GM19035 (cell line): ENCODE measurements at regions not wholly inside any gene's neighbourhood (a gene's known extent, or its start where the extent isn't known, plus 50 kb on each side); places are given as distances from the start of the nearest gene placed in this dataset.

Source experiments
- ATAC-seq: cut with Tn5 transposase; IDR thresholded peaks from one replicate; pipeline ENCODE4 v1.9.1; 2021; ENCODE audit not compliant: unreplicated experiment

DNA sequence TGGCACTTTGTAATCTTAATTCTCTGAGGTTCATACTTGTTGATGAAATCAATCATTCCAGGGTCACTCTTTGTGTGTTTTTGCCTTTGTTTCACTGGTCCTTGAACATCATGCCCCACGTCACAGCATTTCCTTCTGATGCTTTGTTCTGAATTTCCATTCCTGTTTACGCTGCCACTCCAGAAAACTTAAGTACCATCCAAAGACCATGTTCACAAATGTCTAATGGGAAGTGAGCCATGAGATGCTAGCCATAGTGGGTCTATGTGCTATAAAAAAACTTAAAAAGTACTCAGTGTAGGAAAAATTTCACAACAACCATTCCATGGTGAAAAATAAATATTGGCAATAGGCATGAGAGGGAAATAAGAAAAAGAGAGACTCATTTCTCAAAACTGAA is 232.0 kb downstream of the IBTK start:
- ATAC-seq, result no peak

DNA sequence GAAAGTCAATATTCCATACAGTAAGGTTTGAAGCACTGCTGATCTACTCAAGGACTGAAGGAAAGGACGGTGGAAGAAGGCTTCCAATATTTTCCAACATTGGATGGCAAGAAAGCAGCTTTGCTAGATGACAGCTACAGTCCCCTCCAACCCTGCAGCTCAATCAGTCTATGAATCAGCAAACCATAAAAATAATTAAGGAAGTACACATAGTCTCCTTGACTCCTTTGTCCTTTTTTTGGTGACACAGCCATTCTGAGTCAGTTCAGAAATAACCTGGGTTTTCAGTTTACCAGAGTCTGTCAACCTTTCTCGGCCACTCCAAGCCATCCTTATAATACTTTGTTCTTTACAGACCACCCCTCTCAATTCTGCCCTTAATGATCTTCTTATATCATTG is 232.5 kb downstream of the IBTK start:
- no peak for ATAC-seq

DNA sequence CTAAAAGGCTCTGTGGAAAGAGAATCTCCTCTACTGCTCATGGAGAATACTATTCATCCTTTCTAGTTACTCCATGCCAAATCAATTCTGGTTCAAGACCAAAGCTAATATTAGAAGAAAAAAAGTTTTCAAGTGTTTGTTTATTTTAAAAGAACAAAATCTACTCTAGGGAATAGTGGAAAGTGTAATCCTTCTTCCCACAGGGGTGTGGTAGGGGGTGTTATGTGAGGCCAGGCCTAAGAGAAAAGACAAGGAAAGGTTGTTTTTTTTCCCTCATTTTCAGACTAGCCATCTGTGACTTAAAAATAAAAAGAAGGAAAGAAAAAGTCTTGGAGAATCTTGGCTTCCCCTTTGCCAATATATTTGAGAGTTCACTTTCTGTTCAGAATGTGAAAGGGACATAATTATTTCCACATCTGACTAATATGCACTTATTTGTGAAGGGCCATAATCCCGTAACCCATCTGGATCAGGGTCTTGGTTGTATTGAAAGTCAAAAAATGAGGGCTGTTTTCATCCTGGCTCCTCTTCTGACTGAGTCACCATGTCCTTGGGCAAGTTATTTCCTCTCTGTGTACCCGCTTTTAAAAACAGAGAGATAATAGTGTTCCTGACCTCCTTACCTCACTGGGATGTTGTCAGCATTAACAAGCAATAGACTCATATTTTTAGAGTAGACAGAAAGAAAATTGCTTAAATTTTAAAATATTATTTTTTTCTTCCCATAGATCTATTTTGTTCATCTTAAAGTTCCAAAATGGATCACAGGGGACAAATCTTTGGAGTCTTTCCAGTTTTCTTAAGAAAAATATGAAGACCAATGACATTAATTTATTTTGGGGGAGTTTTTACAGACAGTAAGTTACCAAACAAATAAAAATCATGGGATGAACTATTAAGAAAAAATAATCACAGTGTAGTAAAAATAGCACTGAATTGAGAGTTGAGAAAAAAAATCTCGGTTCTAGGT is 233.7 kb downstream of the IBTK start:
- no peak for ATAC-seq

DNA sequence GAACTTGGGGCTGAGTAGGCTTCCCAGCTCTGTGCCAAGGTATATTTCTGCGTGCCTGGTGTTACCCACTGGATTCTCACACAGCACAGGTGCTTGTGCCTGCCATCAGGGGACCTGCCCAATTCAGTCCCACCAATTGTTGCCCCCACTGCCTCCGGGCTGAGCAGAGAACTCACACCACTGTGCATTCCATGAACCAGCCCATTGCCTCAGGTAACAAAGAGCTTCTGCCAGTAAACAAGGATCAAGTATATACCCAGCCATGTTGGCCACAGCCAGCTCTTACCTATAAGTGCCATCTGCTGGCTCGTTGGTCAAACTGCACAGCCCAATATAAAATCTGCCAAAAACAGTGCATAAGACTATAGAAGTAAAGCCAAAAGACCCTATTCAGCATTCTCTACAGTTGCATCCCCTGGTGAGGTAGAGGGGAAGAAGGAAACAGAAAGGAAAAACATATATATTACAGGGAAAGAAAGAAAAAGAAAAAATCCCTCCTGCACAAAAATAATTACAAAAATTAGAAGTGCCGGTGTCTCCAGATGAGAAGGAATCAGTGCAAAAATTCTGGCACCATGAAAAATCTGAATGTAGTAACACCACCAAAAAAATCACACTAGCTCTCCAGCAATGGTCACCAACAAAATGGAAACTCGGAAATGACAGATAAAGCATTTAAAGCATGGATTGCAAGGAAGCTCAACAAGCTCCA is 241.4 kb downstream of the IBTK start:
- ATAC-seq, result peak; percentile 83

DNA sequence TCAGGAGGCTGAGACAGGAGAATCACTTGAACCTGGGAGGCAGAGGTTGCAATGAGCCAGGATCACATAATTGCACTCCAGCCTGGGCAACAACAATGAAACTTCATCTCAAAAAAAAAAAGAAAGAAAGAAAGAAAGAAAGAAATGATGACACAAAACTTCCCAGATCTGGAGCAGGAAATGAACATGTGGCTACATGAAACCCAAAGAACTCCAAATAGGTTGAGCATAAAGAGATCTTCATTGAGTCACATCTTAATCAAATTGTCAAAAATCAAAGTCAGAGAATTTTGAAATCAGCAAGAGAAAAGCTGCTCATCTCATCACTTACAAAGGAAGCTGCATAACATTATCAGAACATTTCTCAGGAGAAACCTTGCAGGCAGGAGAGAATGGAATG is 247.0 kb downstream of the IBTK start:
- ATAC-seq, result no peak

DNA sequence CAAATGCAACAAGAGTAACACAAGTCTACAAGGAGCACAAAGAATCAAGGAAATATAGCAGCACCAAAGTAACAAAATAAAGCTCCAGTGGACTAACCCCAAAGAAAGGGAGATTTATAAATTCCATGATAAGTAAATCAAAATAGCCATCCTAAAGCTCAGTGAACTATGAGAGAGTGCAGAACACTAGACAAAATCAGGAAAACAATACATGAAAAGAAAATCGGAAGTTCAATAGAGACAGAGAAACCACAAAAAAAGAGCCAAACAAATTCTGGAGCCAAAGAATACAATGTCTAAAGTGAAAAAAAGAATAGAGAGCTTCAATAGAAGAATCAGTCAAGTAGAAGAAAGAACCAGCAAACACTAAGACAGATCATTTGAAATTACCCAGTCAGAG is 247.3 kb upstream of the TENT5A start:
- ATAC-seq, result no peak

DNA sequence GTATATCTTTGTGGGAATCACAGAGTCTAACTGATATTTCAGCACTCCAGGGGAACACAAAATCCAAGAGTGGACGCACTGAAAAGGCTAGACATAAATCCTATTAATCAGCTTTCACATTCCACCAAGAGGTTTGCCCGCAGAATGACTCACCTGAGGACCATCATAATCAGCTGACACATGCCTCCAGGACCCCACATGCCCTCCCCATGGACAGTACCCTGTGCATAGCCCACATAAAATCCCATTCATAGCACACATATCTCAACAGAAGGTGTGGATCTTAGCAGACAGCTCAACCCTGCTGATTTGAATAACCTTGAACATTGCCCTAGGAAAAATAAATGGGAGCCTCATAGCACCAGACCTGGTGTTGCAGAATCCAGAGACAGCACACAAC is 246.8 kb upstream of the TENT5A start:
- ATAC-seq, result no peak

DNA sequence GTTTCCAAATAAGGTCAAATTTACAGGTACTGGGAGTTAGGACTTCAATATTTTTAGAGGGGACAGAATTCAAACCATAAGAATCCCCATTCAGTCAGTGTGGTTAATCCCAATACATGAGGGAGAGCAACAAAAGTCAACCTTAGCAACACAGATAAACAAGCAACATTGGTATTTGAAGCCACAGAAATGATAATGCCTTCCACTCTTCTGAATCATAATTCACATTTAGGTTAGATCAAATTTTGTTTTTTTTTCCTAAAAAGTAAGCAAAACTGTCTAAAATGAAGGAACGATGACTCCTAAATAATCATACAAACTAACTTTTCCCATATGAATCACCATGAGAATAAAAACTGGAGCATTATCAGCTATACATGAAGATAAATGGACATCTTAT is 246.0 kb upstream of the TENT5A start:
- ATAC-seq, result no peak

DNA sequence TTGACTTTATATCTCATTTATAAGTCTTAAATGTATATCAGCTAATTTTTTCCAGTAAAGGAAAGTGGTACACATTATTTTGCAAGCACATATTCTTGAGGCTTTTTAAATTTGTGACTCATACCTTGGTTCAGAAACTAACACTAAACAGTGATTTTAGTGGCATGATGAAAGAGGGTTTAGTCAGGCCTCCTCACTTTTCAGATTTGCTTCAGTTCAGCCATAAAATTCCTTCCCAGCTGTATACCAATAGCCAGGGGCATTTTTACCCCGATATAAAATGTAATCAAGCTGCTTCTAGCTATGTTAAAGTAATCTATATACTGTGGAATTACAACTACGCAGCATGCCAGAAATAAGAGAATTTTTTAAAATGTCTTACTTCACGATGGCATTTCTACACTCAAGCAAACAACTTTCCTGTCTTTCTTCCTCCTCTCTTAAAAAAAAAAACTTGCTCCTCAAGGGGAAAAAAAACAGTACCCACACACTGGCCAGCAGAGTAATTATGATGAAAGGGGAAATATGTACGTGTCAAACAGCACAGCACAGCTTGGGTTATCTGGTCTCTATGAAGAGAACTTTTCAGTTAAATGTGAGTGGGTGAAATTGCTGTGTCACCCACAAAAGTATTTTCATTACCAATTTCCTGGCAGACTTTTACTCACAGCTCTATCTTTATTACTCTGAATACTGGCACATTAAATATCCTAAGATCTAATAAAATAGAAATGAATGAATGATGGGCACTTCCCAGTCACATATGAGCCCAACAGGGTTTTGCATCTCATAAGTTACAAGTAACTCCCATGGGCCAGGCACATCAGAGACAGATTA is 244.8 kb upstream of the TENT5A start:
- peak; percentile 65 for ATAC-seq

DNA sequence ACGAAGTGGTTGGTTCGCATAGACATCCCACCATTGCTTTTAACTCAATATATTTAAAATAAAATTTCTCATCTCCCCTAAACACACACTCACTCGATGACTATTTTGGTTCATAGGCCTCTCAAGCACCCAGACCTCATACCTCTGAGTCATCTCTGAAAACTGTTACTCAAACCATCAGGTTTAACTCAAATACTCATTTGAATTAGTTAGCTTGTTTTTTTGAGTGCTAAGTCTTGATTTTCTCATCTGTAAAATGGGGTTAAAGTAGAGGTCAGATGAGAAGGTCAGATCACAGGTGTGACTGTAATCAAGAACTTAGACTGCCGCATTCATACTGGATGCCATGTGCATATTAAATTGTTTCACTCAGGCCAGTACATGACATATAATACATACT is 243.9 kb upstream of the TENT5A start:
- ATAC-seq, result peak; percentile 79

DNA sequence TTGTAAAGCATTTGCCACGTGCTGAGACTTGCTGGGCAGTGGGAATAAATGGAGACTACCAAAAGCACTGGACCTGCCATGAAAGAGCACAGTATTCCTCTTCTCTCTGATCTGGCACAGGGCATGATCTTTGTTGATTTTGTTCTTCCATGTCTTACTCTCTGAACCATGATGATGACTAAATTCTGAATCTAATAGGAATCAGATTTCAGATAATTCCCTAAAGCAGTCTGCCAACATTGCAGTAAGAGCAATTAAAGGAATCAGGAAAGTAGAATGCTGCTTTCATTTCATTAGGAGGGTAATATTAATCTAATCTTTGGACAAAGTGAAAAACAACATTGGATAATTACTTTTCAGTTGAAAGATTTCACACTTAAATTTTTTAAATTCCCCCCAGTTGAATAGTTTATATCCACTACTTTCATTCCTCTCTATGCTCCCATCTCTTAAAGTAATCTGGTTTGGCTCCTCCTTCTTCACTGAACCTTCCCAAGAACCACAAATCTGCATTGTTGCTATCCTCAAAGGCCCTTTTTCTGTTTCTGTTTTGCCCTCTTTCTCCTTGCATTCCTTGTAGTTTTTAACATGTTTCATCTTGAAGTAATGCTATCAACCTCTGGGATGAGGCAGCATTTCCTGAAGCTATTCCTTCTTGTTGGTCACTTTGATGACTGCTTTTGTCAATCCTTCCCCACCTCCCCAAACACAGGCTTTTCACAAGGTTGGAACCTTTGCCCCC is 243.2 kb upstream of the TENT5A start:
- ATAC-seq, result no peak

DNA sequence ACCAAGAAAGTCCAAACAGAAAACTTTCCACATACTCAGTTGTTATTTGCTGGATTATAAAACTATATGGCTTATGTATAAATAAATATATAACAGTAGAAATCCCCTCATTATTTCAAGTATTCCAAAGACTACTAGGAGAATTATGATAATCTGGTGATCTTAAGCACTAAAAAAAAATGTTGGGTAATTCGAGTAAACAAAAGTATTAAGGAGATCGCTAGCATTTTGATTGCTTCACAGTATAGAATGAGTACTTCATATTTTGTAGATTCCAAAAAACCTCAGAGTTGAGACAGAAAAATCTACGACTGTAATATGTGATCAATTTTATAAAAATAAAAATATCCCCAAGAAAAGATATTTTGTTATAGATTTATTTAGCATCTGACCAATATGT is 236.4 kb upstream of the TENT5A start:
- no peak for ATAC-seq

DNA sequence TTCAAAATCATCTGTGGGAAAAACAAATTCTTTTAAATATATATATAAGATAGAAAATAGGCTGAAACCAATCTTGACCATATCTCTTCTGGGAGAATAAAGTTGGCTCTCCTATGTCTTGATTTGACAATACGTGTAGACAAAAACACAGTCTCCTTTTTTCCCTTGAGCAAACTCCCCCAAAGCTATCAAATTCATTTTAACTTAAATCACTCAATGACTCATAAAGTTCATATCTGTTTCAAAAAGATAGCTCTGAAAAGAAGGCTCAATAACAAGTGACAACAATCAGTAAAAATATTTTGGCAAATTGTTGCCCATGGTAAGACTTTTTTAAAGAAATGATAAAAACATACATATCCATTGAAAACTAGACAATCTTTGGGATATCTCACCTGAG is 236.0 kb upstream of the TENT5A start:
- ATAC-seq, result no peak

DNA sequence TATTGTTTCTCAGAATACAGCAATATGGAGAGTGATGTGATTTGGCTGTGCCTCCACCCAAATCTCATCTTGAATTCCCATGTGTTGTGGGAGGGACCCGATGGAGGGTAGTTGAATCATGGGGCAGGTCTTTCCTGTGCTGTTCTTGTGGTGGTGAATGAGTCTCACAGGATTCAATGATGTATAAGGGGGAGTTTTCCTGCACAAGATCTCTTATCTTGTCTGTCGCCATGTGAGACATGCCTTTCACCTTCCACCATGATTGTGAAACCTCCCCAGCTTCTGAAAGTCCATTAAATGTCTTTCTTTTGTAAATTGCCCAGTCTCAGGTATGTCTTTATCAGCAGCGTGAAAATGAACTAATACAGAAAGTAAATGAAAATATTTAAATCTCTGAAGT is 234.8 kb upstream of the TENT5A start:
- no peak for ATAC-seq

DNA sequence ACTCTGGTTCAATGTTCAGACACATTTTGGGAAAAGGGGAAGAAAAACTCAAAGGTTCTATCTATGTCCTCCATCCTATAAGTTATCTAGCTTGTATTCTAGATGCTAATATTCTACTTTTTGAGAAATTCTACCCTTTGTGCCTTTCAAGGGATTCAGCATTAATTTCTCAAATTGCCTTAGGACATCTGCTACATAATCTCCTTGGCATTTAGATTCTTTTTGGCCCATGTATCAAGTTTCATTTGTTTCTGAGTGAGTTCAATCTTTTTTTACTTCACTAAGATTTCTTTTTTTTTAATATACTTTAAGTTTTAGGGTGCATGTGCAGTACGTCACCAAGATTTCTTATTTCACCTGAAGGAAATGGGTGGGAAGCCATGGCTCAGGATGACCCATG is 232.7 kb upstream of the TENT5A start:
- no peak for ATAC-seq

DNA sequence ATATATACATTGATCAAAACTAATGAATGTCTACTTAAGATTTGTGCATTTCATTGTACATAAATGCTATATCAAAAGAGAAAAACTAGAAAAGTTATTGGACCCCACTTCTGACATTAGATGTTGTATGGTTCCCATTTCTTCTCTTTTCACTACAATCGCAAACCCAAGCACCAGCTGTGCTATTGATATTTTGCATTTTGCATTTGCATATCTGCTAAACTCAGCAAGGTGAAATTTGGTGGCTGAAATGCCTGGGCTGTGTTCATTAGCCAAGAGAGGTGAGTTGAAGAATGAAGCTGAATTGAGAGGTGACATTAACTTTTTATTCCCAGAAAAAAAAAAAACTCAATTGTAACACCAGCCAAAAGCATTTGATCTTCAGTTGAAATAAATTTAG is 232.1 kb upstream of the TENT5A start:
- peak; percentile 58 for ATAC-seq

DNA sequence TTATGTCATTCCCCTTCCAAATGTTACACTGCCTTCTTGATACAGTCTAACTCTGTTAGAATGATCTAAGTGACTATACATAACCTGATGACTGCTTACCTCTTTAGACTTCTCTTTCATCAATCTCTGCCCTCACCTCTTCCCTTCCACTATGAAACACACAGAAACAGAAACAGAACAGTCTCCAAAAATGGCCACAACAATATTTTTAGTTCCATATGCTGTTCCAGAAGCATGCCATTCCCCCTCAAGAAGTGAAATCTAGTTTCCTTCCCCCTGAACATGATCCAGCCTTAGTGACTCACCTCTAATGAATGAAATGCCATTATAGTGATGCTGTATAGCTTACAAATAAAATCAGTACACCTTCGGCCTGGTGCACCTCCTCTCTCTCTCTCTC is 229.3 kb upstream of the TENT5A start:
- no peak for ATAC-seq

DNA sequence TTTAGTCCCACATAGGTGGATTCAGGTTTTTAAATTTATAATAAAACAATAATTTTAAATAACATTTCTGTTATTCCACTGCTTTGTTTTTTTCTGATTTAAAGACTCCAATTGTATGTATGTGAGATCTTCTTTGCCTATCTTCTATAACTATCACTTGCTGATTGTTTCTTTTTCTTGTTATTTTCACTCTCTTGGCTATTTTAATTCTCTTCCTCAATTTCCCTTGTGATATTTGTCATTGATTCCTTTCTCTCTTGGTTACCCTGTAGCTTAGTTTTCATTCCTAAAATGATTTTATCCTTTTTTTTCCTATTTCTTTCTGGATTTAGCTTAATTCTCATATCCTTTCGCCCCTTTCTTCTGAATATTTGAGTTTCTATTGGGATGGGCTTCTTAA is 227.3 kb upstream of the TENT5A start:
- no peak for ATAC-seq

DNA sequence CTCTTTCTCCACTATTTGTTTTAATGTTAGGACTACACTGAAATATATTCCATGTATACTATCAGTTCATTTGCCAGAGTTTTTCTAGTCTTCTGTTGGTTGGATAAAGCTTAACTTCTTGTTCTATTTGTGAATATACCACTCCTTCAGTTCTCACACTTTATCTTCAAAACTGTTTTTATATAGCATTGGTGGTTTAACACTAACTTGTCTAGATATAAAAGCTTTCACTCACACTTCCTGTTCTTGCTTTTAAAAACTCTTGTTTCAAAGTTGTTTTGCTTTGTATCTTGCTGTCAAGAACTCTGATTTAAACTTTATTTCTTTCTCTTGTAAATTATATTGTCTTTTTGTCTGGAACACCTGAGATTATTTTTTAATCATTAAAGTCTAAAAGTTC is 226.8 kb upstream of the TENT5A start:
- ATAC-seq, result no peak

DNA sequence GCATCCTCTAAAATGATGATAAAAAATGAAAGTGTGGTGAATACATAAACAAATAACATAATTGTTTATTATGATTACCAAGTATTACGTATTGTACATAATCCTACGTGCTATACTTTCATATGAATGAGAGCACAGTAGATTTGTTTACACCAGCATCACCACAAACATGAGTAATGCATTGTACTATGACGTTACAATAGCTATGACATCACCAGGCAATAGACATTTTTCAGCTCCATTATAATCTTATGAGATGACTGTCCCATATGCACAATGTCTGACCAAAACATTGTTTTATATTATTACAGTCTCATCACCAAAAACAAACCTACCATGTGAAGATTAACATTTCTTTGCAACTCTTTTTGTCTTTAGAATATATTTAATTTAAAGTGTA is 225.7 kb upstream of the TENT5A start:
- ATAC-seq, result no peak

DNA sequence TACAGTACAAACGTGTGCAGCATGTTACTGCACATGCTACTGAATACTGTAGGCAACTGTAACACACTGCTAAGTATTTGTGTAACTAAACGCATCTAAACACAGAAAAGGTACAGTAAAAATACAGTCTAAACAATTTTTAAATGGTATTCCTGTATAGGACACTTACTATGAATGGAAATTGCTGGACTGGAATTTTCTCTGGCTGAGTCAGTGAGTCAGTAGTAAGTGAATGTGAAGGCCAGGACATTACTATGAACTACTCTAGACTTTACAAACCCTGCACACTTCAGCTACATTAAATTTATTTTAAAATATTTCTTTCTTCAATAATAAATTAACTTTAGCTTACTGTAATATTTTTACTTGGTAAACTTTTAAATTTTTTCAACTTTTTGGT is 225.0 kb upstream of the TENT5A start:
- ATAC-seq, result no peak
